ENCODE measurements at regions not wholly inside any gene's neighbourhood (a gene's known extent, or its start where the extent isn't known, plus 50 kb on each side); places are given as distances from the start of the nearest gene placed in this dataset.

- Mint-ChIP-seq H3K4me3 (ENCODE audit: unreplicated experiment) (no peak overlapping the region), H3K4me1 (ENCODE audit: unreplicated experiment) (no peaks in the 10 kb centered on the region), H3K27me3 (ENCODE audit: unreplicated experiment) (peaks cover 31% of the 10 kb centered on the region), H3K36me3 (ENCODE audit: unreplicated experiment) (no peaks in the 10 kb centered on the region), H3K9me3 (ENCODE audit: unreplicated experiment) (no peaks in the 10 kb centered on the region), H3K27ac (ENCODE audit: unreplicated experiment) (no peak overlapping the region)
- TF ChIP-seq CTCF (IDR thresholded peaks at IDR 0.05): no peak
- DNase-seq (ENCODE audit: extremely low spot score, unreplicated experiment): no peak
These were observed 145.4 kb downstream of the RPAP3 start for GRCh38 chr12:47560415-47560814.

- no peaks in the 10 kb centered on the region for H3K36me3 Mint-ChIP-seq (ENCODE audit: unreplicated experiment)
- H3K4me1 Mint-ChIP-seq (ENCODE audit: unreplicated experiment): no peaks in the 10 kb centered on the region
- DNase-seq (ENCODE audit: extremely low spot score, unreplicated experiment): no peak
- peaks cover 2% of the 10 kb centered on the region for H3K9me3 Mint-ChIP-seq (ENCODE audit: unreplicated experiment)
- peaks cover 31% of the 10 kb centered on the region for H3K27me3 Mint-ChIP-seq (ENCODE audit: unreplicated experiment)
- no peak overlapping the region for H3K27ac Mint-ChIP-seq (ENCODE audit: unreplicated experiment)
- H3K4me3 Mint-ChIP-seq (ENCODE audit: unreplicated experiment): no peak overlapping the region
- no peak for TF ChIP-seq CTCF (IDR thresholded peaks at IDR 0.05)
These were observed 147.0 kb downstream of the RPAP3 start for GRCh38 chr12:47558625-47559345.

GRCh38 chr12:47557386-47557785 is 148.4 kb downstream of the RPAP3 start:
- peaks cover 12% of the 10 kb centered on the region for H3K9me3 Mint-ChIP-seq (ENCODE audit: unreplicated experiment)
- no peak overlapping the region for H3K4me3 Mint-ChIP-seq (ENCODE audit: unreplicated experiment)
- H3K36me3 Mint-ChIP-seq (ENCODE audit: unreplicated experiment): no peaks in the 10 kb centered on the region
- no peak for DNase-seq (ENCODE audit: extremely low spot score, unreplicated experiment)
- no peak overlapping the region for H3K27ac Mint-ChIP-seq (ENCODE audit: unreplicated experiment)
- no peak for TF ChIP-seq CTCF (IDR thresholded peaks at IDR 0.05)
- H3K4me1 Mint-ChIP-seq (ENCODE audit: unreplicated experiment): no peaks in the 10 kb centered on the region
- H3K27me3 Mint-ChIP-seq (ENCODE audit: unreplicated experiment): peaks cover 31% of the 10 kb centered on the region

DNA sequence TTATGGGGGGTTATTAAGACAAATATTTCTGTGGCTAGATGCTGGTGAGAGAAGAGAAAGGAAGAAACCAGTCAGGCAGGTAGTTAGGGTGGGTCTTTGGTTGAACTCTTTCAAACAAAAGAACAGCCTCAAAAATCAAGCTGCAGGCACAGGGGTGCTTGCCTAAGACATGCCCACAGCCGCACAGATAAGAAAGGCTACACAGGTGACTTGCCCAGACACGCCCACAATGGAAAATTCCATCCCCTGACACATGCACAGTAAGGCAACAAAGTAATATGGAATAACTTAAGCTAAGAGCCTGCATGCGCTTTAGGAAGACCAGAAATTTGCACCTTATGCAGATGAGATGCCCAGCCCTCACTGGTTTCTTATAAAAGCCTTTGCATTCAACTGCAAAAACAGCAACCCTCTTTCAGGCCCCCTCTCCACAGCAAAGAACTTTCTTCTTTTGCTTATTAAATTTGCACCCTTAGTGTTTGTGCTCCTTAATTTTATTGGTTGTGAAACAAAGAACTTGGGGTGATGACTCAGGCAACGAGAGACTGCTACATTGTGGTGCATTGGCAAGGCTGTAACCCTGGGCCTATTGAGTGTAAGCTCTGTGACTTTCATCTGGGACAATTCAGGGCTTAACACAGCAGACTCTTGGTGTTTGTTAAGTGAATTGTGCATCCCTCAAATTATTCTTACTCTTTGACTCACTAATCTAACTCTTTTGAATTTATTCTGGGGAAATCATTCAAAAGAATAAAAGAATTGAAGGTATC is 149.4 kb downstream of the RPAP3 start:
- H3K4me3 Mint-ChIP-seq (ENCODE audit: unreplicated experiment): no peak overlapping the region
- DNase-seq (ENCODE audit: extremely low spot score, unreplicated experiment): no peak
- no peak for TF ChIP-seq CTCF (IDR thresholded peaks at IDR 0.05)
- H3K4me1 Mint-ChIP-seq (ENCODE audit: unreplicated experiment): peaks cover 1% of the 10 kb centered on the region
- peaks cover 12% of the 10 kb centered on the region for H3K9me3 Mint-ChIP-seq (ENCODE audit: unreplicated experiment)
- H3K27me3 Mint-ChIP-seq (ENCODE audit: unreplicated experiment): peaks cover 25% of the 10 kb centered on the region
- no peaks in the 10 kb centered on the region for H3K36me3 Mint-ChIP-seq (ENCODE audit: unreplicated experiment)
- no peak overlapping the region for H3K27ac Mint-ChIP-seq (ENCODE audit: unreplicated experiment)

DNA sequence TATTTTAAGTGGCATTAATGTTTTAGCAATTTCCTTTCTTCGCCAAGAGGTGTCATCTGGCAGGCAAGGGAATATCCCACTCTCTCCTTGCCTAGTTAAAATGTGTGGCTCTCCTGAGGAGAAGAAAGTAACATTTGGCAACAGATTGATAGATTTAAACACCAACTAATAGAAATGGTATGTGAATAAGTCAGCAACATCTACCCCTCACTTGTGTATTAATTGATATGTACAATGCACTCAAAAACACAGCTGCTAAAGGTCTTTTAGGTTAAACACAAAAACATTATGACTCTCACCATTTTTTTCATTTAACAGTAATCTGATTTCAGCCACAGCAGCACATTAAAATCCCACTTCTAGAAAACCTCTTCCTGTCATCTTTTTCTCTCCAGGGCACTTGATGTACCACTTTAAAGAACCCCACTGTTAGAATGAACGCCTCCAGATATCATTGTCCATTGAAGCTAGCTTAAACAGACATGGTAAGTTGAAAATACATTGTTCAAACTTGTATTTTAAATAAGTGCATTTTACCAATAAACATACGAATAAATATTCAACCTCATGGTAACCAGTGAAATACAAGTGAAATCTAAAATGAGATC is 151.7 kb downstream of the RPAP3 start:
- H3K27me3 Mint-ChIP-seq (ENCODE audit: unreplicated experiment): peaks cover 10% of the 10 kb centered on the region
- H3K4me3 Mint-ChIP-seq (ENCODE audit: unreplicated experiment): no peak overlapping the region
- peaks cover 12% of the 10 kb centered on the region for H3K9me3 Mint-ChIP-seq (ENCODE audit: unreplicated experiment)
- H3K36me3 Mint-ChIP-seq (ENCODE audit: unreplicated experiment): no peaks in the 10 kb centered on the region
- no peak overlapping the region for H3K27ac Mint-ChIP-seq (ENCODE audit: unreplicated experiment)
- TF ChIP-seq CTCF (IDR thresholded peaks at IDR 0.05): no peak
- H3K4me1 Mint-ChIP-seq (ENCODE audit: unreplicated experiment): peaks cover 4% of the 10 kb centered on the region
- DNase-seq (ENCODE audit: extremely low spot score, unreplicated experiment): no peak
